AG08395 (cell line): ENCODE measurements at regions not wholly inside any gene's neighbourhood (a gene's known extent, or its start where the extent isn't known, plus 50 kb on each side); places are given as distances from the start of the nearest gene placed in this dataset.

ENCODE experiments used
- DNase-seq: peaks from one replicate; pipeline ENCODE4 v3.0.0; 2012; ENCODE audit warnings: mixed read lengths, low spot score

- DNase-seq = no peak
These were observed 356.8 kb upstream of the C1orf87 start for GRCh38 chr1:60430375-60430774.

GRCh38 chr1:60428127-60428526 is 354.6 kb upstream of the C1orf87 start:
- no peak for DNase-seq

GRCh38 chr1:60427701-60428100 is 354.1 kb upstream of the C1orf87 start:
- no peak for DNase-seq

- no peak for DNase-seq
These were observed 353.6 kb upstream of the C1orf87 start for GRCh38 chr1:60427194-60427593.

GRCh38 chr1:60425528-60425927 is 352.0 kb upstream of the C1orf87 start:
- peak; percentile 9 for DNase-seq

GRCh38 chr1:60423146-60423780 is 349.7 kb upstream of the C1orf87 start:
- no peak for DNase-seq

GRCh38 chr1:60421965-60422364 is 348.4 kb upstream of the C1orf87 start:
- no peak for DNase-seq

- no peak for DNase-seq
These were observed 345.5 kb upstream of the C1orf87 start for GRCh38 chr1:60419023-60419422.

- no peak for DNase-seq
These were observed 342.1 kb upstream of the C1orf87 start for GRCh38 chr1:60415696-60416095.

- no peak for DNase-seq
These were observed 339.5 kb upstream of the C1orf87 start for GRCh38 chr1:60413091-60413490.

- no peak for DNase-seq
These were observed 338.0 kb upstream of the C1orf87 start for GRCh38 chr1:60411591-60411990.

- DNase-seq = no peak
These were observed 329.2 kb upstream of the C1orf87 start for GRCh38 chr1:60402816-60403215.

- DNase-seq = no peak
These were observed 328.6 kb upstream of the C1orf87 start for GRCh38 chr1:60402216-60402615.

GRCh38 chr1:60394436-60394835 is 320.9 kb upstream of the C1orf87 start:
- peak; percentile 40 for DNase-seq

- DNase-seq = no peak
These were observed 317.2 kb upstream of the C1orf87 start for GRCh38 chr1:60390593-60391282.

GRCh38 chr1:60388092-60388987 is 314.8 kb upstream of the C1orf87 start:
- no peak for DNase-seq

- no peak for DNase-seq
These were observed 313.6 kb upstream of the C1orf87 start for GRCh38 chr1:60387175-60387574.

GRCh38 chr1:60386249-60386648 is 312.7 kb upstream of the C1orf87 start:
- DNase-seq = no peak

GRCh38 chr1:60376196-60376595 is 302.6 kb upstream of the C1orf87 start:
- no peak for DNase-seq

- DNase-seq = no peak
These were observed 301.0 kb upstream of the C1orf87 start for GRCh38 chr1:60374537-60374936.

- DNase-seq = no peak
These were observed 294.0 kb upstream of the C1orf87 start for GRCh38 chr1:60367532-60367931.

- DNase-seq = no peak
These were observed 285.9 kb upstream of the C1orf87 start for GRCh38 chr1:60359431-60359830.

GRCh38 chr1:60350531-60350930 is 277.0 kb upstream of the C1orf87 start:
- DNase-seq = no peak
